NCI-H1048 (cell line): ENCODE measurements at regions not wholly inside any gene's neighbourhood (a gene's known extent, or its start where the extent isn't known, plus 50 kb on each side); places are given as distances from the start of the nearest gene placed in this dataset.

Experiments
- DNase-seq: peaks from one replicate; lab custom pipeline; 2025; lab: John Stamatoyannopoulos, UW

DNA sequence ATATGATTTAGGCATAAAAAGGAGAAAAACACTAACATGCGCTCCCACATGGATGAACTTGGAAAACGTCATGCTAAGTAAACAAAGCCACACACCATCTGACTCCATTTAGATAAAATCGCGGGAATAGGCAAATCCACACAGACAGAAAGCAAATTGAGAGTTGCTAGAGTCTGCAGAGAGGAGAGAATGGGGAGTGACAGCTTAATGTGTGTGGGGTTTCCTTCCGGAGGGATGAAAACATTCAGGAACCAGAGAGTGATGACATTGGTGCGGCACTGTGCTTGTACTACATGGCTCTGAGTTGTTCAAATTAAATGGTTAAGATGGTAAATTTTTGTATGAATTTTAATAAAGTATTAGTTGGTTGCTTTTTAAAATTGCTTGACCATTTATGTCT, 482.9 kb upstream of the AKR1E2 start:
- no peak for DNase-seq

DNA sequence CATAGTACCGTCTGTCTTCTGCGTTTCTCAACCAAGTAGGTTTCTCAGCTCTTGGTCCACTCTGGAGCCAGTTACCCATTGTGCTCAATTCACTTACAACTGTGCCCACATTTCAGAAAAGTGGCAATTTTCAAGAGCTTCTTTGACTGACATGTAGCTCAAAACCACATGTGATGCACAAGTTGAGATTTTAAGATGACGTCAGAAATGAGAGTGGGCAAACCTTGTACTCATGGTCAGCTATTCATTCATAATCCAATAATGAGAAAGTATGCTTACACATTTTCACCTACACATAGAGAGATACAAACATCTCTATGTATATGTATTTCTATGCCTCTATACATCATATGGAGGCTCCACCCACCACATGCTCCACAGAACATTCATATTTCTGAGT, 487.2 kb upstream of the AKR1E2 start:
- DNase-seq, result no peak

DNA sequence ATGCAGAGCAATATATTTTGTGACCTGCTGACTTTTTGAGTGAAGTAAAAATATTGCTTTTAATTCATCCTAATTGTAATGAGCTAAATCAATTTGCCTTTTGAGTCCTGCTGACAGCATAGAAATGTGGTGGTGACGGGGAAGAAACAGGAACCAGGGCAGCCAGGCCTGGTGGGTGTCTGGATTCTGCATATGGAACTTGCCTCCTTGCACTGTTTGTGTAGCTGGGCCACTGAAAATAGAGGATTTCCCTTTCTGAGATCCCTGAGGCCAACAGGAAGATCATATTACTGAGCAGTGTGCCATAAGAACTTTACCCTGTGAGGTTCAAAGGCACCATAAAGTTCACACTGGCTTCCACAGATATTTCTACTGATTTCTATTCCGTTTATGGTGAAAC, 488.4 kb upstream of the AKR1E2 start:
- DNase-seq, result no peak

DNA sequence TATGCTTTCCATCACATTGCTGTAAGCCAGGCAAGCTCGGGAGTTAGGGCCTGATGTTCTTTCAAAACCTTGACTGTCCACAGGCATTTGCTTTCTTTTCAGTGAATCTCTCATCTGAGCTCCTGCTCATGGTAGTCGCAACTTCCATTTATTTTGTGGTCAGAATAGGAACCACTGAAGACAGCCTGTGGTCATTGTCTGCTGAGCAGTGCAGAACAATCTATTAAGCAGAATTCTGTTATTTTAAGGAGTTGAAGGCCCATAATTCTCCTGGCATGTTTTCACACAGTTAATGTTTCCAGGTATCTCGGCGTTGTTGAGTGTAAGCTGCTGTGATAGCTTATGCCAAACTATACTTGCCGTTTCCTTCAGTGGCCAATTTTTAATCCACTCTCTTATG, 491.1 kb upstream of the AKR1E2 start:
- no peak for DNase-seq

DNA sequence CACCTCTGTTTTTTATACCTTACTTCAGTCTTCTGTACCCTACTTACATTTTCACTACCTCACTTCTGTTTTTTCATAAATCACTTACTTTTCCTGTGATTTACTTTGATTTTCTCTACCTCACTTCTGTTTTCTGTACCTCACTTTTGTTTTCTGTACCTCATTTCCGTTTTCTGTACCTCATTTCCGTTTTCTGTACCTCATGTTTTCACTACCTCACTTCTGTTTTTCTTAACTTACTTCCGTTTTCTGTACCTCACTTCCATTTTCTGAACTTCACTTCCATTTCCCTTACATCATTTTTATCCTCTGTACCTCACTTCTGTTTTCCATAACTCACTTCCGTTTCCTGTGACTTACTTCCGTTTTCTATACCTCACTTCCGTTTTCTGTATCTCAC, 492.0 kb upstream of the AKR1E2 start:
- no peak for DNase-seq

DNA sequence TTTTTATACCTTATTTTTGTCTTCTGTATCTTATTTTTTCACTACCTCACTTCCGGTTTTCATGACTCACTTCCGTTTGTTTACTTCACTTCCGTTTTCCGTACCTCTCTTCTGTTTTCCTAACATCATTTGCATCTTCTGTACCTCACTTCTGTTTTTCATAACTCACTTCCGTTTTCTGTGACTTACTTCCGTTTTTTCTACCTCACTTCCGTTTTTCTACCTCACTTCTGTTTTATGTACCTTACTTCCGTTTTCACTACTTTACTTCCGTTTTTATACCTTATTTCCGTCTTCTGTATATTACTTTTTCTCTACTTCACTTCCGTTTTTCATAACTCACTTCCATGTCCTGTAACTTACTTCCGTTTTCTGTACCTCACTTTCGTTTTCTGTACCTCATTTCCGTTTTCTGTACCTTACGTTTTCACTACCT, 492.5 kb upstream of the AKR1E2 start:
- no peak for DNase-seq

DNA sequence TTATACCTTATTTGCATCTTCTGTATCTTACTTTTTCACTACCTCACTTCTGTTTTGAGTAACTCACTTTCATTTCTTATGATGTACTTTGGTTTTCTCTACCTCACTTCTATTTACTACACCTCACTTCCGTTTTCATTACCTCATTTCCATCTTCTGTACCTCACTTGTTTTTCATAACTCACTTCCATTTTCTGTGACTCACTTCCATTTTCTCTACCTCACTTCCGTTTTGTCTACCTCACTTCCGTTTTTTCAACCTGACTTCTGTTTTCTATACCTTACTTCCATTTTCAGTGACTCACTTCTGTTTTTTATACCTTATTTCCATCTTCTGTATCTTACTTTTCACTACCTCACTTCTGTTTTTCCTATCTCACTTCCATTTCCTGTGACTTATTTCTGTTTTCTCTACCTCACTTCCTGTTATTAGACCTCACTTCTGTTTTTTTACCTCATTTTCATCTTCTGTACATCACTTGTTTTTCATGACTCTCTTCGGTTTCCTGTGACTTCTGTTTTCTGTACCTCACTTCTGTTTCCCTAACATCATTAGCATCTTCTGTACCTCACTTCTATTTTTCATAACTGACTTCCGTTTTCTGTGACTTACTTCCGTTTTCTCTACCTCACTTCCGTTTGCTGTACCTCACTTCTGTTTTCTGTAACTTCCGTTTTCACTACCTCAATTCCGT, 493.1 kb upstream of the AKR1E2 start:
- no peak for DNase-seq

DNA sequence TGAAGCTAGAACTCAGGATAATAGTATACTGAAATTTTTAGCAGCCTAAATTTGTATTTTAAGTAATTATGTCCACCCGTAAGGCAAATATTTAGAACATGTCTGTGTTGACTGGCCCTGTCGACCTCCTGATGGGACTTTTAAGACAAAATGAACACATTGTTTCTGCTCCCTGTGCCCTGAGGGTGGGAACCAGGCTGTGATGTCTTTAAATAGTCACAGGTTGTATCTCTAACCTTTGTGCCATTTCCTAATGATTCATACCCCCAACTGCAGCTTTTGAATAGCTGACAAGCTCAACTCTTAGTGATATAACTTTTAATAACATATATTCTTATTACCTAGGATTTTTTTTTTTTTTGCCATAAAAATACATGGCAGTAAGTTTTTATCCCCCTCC, 494.9 kb upstream of the AKR1E2 start:
- peak; percentile 5 for DNase-seq

DNA sequence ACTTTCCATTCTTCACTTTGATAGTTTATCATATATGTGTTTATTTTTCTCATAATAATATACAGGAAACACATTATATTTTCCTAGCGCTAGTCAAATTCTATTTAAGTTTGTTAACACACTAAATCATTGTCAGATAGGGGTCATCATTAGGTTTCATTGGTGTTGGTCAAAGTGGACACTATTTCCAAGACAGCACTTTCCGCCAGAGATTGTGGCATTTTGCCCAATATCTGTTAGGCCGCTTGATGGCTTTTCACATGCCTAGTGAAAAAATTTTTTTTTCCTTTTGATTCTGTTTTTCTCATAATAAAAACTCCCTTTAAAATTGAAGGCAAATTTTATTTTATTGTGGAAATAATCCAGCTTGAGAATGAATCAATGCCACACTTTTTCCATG, 495.4 kb upstream of the AKR1E2 start:
- DNase-seq, result no peak

DNA sequence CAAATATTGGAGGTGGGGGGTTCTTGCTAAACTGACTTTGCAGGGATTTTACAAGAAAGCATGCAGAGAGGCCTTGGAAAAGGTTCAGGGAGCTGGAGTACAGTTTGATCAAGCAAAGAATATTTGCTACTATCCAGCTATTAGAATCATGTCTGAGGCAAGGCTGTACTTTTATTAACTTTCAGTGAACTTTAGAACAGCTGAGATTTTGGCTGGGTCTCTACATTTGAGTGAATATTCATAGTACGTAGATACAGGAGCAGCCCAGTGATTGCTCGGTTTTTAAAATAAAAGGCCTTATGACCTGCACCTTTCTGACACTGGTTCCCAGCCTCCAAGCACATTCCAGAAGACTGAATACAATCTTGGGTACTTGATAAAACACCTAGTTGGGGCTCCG, 496.8 kb upstream of the AKR1E2 start:
- DNase-seq, result no peak

DNA sequence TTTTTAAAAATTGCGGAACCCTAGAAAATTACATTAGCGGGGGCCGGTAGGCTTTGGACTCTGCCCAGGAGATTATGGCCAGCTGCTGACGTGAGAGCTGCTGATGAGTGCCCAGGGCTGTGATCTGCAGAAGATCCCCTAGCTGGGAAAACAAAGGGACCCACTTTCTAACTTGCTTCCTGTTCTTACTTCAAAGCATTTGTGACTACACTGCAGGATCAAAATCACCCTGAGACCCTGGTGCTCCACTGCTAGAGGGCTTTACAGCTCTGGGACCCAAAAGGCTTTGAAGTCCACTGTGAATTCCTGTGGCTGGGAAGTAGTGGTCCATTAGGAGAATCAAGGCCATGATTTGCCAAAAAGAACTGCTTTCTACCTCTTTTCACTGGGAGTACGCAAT, 499.4 kb upstream of the AKR1E2 start:
- DNase-seq, result no peak

DNA sequence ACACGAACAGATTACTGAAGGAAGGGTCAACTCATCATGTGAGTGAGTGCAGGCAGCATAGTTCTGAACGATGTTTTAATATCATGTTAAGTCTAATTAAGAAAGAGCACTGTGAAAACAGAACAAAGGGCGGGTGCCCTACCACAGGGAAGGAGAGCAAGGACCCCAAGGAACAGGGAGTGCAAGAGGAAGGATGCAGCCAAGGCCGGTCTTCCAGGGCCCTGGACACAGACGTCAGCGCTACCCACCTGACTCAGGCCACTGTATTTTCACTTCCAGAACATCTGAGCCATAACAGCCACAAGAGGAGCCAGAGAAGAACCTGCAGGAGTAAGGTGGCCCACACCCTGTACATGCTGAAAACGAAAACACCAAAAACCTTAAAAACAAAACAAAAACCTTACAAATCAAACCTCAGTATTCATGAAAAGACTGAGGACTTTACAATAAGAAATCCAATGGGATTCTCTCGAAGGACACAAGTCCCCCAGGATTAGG, 506.1 kb upstream of the AKR1E2 start:
- no peak for DNase-seq

DNA sequence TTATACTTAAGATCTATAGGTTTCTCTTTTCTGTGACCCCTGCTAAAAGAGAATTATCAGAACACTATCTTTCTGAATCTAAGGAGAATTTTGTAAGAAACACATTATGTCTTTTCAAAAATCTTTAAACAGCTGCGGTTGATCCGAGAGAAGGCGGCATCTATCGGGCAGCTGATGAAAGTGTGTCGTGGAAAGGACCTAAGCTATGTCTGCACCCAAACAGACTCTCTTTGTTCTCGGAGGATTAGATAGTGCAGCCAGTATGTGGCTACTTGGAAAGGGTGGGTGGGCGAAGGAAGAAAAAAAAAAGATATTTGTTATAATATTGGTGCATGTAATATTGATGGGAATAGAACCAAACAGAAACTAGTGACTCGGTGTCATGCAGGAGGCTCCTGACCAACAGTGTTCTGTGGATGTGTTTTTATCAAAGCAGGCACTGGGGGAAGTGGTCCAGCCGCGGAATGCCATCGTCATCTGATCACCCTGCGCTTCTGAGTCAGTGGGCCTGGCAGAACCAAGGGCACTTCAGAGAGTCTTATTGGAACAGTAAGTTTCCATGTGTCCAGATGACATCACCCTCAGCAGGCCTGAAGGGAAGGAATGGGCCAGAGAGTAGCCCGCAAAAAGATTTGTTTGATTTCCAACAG, 509.7 kb upstream of the AKR1E2 start:
- no peak for DNase-seq

DNA sequence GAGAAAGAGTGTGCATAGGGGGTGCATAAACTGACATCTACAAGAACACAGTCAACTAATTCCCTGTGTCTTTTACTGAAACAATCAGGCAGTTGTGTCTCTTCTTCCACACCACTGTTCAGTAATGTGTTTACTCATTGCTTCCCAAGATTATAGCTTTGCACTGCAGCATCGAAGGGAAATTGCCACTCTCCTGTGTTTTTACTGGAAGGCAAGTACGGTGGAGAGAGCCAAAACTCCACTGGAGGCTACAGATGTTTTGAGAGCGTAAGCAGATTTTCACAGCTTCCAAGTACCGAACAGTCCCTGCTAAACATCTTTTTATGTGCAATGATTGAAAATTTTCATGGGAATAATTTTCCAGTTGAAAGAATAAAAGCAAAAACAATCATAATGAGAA, 510.5 kb upstream of the AKR1E2 start:
- no peak for DNase-seq

DNA sequence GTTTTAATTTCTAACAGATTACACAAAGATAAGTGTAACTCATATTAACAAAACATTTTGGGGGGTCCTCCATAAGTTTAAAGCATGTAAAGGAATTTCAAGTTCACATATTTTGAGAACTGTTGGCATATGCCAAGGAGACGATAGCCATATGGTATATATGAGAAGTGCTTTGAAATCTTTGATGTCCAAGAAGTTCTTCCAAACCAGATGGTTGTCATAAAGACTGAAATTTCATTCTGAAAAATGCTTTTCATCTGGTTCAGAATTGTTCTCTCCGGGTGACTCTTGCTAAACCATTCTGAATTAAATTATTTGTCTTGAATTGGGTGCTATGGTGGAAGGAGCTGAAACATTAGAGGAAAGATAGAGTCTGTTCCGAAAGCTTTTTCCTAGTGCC, 513.0 kb upstream of the AKR1E2 start:
- no peak for DNase-seq

DNA sequence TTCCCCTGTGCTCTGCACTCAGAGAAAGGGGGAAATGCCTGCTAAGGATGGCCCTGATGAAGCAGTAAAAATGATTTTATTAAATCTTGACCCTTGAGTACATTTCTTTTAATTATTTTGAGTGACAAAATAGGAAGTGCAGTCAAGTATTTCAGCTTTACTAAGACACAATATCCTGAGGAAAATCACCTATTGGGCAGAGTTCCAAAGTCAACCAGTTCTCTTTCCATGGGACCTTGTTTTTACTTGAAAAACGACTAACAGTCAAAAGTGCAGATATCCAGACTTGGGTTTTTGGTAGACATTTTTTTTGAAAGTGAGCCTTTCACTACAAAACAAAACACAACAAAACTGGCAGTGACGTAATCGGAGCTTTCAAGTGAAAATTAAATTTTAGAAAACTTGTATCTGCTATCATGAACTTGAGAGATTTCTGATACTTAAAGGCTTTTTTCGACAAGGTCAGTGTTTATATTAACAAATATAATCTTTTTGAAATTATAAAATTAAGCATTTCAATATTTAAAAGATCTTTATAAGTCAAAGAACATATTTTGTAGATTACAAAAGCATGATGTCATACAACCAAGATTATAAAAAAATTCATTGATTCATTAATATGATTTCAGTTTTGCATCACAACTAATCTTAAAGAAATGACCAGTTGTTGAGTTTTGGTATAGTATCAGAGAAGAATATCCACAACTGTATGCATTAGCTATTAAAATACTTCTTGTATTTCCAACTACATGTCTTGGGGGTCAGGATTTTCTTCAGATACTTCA, 513.8 kb upstream of the AKR1E2 start:
- DNase-seq, result no peak

DNA sequence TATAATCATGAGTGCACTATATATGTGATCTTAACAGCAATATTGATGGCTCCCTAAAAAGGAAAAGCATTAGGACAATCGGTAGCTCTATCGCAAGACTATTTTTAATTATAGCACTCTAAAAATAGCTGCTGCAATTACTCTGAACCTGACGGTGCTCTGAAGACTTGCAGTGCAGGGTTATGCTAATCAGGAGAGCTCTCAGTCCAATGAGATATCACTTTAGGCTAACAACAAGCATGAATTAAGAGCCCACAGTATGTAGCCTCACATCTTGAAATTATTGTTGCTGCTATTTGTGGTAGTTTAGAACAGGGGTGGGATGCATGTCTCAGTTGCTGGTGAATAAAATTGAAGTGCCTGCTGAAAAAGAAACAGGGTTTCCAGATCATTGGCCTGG, 515.8 kb upstream of the AKR1E2 start:
- DNase-seq, result no peak

DNA sequence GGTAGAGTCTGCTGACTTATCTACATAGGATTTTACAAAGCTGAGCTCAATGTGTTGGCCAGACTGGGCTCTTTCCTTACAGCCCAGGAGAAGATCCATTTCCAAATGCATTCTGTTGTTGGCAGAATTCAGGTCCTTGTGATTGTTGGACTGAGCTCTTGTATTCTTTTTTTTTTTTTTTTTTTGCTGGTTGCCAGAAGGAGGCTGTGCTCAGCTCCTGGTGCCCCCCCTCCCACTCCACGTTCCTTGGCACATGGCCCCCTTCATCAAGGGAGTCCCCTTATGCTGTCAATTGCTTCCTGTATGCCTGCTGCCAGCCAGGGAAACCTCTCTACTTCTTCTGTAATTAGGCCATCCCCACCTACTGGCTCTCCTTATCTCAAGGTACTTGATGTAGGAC, 518.1 kb upstream of the AKR1E2 start:
- DNase-seq, result no peak

DNA sequence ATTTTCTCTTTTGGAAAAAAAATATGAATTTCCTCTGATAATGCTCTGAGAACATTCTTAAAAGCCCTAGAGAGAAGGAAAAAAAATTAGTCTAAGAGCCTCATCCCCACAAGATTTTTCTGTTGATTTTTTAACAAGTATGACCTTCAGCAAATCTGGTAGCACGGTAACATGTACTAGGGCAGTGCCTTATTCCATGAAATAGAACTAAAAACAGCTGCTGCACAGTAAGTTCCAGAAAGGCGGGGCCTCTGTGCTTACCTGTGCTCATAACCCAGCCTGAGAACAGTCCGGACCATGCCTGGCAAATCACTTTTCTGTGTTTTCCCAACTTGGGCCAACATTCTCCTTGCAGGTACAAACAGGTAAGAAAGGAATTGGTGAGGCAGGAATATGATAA, 519.1 kb upstream of the AKR1E2 start:
- no peak for DNase-seq

DNA sequence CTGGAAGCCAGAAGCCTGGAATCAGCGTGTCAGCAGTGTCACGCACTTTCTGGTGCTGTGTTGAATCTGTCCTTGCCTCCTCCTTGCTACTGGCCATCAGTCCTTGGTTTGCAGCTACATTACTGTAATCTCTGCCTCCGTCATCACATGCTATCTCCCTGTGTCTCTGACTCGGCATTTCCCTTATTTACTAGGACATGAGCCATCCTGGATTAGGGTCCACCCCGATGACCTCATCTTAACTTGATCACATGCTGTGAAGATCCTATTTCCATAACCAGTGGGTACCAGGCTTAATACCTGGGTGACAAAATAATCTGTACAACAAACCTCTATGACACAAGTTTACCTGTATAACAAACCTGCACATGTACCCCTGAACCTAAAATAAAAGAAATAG, 518.0 kb upstream of the KLF6 start:
- DNase-seq, result no peak

DNA sequence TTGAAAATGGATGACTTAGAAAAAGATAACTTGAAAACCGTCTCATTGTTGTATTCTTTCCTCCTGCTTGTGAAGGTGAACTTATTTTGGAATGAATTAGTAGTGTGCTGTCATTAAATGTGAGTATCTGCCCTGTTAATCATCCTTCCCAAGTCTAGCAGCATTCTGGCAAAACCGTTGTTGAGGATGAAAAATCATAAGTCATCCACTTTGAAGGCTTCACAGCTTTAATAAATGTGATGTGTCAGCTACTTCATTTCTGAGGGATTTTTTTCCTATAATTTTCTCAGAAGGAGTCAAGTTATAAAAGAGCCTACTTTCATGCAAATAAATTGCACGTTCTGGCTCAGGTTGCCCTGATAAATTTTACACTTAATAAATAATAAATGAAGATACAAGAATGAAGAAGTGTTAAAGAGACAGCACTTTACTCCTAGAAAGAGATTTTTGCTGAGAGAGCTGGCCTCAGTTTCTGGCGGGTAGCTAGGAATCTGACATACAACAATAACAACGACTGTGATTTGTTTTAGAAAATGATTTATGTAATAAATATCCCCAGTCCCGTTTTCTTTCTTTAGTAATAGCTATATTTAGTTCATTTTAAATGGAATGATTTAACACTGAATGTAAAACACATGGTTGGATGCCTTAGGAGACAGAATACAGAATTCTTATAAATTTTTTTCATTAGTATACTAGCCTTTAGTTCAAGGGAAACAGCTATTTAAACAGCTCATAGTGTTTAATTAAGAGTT, 516.5 kb upstream of the KLF6 start:
- DNase-seq, result no peak

DNA sequence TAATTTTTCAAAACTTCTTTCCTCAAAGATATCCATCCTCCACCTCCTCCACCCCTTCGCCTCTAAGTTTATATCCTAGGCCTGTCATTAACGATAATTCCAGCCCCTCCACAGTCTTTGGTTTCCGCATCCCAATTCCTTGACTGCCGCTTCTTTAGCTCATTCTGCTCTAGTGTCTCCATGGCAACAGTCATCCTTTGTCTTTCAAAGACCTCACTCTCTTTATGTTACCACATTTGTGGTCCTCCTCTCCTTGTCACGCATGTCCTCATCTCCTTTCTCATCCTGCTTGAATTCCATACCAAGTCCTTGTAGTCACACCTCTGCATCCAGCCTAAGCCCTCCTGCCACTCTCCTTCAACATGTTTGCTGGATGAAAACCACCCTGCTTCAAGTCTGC, 511.2 kb upstream of the KLF6 start:
- no peak for DNase-seq
